ENCODE measurements at regions not wholly inside any gene's neighbourhood (a gene's known extent, or its start where the extent isn't known, plus 50 kb on each side); places are given as distances from the start of the nearest gene placed in this dataset.
"Not testable (repeated sequence)": the region's sequence is repeated elsewhere in the genome, so short reads cannot be mapped to it uniquely, and the experiment has no call there.

DNA sequence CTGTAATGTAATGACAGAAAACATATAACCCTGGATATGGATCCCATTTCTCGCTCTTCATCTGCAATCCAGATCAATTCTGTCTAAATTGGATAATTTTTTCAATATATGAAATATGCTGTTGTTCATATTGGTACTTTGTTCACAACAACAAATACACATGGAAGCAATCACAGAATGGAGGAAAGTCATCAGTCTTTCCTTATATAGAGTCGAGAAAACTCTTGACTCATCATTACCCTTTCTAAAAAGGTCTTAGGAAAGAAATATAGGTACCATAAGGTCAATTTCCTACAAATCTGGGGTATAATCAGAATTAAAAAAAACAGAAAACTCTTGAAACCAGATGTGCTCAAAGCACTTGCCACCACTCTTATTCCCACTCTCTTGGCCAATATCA is 677.6 kb upstream of the ID4 start:
- no peak for DNase-seq

DNA sequence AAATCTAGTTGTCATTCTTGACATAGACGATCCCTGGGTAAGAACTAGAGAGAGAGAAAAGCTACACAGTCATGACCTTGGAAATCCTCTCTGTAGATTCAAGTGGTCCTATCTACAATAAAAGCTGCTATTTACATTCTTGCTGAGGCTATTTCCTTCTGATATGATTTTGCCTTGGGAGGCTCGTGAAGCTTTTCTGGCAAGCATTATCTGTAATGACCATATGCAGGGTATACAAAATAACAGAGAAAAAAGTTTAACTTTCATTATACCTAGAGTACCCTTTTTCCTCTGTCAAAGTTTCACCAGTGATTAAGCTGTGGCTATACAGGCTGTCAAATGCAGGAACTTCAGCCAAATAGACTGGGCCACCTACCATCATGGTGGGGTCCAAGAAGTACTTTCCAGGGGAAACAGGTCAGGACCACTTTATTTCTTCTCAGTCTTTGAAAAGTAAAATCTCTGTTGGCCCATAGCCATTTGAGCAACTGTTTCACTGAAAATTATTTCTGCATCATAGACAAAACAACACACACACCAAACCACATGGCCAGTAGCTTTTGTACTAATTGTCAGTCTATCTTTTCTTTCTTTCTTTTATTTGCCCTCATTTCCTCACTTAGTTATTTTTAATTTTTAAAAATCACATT is 677.0 kb upstream of the ID4 start:
- DNase-seq = no peak

DNA sequence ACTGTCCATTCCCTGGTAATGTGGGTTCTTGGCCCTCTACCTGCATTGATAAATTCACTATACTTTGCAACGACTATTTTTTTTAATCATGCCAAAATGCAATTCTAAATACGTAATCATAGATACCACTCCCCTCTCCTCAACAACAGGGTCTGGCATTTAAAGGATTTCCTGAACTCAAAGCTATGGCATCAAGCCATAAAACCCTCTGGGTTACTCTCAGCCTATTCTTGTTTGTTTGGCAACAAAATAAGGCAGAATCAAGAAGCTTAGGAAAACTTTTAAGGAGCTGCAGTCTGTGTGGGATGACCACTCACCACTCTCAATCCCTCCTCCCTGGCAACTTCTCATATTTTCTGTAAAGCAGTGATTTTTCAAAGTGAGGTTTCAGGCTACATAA is 669.9 kb upstream of the ID4 start:
- no peak for DNase-seq

DNA sequence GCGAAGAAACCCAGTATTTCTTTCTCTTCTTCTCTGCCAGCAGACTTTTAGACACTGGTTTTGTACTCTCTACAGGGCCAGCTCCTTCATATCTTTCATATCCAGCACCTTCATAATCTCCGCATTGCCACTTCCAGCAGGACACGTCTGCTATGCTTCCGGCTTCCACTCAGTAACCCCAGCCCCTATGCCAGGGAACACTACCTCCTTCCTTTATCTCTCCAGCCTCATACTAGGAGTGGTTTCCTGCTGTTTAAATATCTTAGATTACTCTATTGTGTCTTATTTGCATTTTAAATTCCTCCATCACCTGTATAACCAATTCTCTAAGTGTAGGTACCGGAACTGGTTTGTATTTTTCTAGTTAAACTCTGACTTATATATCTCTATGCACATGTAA is 667.8 kb upstream of the ID4 start:
- DNase-seq = no peak

DNA sequence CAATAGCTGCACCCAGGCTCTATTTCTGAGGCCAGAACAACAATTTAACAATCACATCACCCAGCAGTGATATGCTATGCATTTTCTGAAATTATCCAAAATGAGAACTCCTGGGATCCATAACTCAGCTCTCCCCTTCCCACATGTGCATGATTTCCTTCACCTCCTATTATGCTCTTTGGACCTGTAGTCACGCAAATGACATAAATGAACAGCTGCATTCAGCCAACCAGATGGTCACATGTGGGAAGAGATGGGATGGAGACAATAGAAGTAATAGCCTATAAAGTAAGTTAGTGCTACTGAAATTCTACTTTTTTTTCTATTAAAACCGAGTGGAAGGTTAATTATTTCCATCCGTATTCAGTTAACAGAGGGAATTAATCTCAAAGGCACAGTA is 662.1 kb upstream of the ID4 start:
- DNase-seq = no peak

DNA sequence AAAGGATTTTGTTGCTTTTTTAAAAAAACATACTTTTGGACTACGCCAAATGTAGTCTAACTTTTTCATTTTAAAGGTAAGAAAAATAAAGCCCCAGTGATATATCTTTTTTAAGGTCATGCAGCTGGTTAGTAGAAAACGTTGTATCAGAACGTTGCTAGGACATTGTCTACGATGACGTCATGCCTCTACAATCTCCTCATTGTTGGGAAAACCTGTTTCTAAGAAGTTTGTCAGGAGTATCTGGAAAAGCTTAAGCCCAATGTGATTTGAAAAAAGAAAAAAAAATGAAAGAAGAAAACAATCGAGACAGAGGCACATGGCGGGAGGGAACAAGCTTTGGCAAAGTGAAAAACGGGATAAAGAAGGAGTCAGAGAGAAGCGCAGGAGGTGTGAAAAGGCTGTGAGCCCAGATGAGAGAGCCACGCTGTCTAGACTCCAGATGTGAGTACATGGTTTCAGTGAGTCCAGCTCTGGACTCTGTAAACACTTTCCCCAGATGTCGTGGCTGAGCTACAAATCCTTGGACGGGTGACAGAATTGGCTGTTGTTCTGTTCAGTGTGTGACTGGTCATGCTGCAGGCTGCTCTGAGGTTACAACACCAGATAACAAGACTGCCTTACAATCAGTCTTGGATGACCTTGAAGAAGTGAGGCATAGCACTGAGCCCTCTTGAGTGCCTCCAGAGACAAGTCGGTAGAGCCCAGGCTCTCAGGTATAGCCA is 656.7 kb upstream of the ID4 start:
- DNase-seq = no peak

DNA sequence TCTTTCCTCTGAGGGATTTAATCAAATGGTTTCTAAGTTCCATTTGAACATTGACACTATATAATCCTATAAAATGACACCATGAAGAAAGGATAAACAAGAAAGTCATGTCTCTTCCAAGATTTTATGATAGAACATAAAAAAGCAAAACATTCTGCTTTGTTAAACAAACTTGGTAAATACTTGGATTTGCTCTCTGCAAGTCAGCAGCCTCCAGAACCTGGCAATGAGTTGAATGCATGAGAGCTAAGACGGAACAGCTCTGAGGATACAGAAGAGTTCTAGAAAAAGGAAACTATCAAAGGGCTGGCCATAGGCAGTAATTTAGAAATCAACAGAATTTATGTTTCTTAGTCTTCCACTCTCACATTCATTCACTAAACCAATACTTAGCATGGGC is 656.0 kb upstream of the ID4 start:
- DNase-seq = no peak

DNA sequence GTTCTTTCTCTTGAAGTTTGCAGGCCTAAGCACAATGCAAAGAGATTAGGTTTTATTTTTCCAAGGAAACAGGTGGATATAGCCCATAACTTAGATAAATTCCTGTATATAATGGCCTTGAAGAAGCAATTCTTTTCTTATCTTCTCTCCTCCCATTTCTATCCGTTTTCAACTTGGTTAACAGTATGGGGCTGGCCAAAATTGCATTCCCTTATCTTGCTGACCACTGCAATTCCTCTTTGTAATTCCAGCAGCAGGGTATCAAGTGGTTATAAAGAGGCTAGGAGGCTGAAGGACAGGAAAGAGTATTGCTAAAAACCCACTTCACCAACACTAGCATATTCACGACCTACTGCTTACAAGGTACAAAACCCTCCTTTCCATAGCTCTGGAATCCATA is 643.5 kb upstream of the ID4 start:
- DNase-seq = no peak

DNA sequence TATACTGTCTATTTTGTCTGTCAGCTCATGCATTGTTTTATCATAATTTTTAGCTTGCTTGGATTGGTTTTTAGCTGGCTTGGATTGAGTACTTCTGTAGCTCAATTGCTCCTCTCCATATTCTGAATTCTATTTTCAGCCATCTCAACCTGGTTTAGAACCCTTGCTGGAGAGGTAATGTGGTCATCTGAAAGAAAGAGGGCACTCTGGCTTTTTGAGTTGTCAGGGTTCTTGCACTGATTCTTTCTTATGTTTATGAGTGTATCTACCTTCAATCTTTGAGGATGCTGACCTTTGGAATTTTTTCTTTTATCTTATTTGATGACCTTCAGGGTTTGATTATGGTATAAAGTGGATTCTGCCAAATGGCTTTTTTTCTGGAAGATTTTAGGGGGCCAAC is 632.7 kb upstream of the ID4 start:
- no peak for DNase-seq

DNA sequence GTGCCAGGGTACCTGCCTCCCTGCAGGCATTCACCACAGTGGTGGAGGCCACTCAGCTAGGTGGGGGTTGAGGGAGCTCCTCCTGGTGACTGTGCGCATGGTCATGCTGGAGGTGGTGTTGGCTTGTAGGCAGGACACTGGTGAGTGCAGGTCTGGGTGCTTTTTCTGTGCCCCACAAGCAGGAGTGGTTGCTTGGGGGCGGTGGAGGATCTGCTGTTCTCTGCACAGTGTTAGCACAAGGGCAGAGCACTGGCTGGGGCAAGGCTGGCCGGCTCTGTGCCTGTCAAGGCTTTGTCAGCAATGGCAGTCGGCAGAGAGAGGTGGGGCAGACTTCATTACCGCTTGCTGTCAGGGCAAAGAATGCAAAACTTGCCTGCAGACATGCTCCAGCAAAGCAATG is 632.1 kb upstream of the ID4 start:
- DNase-seq = no peak

DNA sequence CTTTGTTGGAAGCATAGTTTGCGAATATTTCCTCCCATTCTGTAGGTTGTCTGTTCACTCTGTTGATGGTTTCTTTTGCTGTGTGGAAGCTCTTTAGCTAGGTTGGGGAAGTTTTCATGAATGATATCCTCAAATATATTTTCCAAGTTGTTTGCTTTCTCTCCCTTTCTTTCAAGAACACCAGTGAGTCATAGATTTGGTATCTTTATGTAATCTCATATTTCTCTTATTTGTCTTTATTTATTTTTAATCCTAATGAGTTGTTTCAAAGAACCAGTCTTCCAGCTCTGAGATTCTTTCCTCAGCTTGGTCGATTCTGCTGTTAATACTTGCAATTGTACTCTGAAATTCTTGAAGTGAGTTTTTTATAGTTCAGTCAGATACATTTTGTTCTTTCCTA is 628.0 kb upstream of the ID4 start:
- no peak for DNase-seq

DNA sequence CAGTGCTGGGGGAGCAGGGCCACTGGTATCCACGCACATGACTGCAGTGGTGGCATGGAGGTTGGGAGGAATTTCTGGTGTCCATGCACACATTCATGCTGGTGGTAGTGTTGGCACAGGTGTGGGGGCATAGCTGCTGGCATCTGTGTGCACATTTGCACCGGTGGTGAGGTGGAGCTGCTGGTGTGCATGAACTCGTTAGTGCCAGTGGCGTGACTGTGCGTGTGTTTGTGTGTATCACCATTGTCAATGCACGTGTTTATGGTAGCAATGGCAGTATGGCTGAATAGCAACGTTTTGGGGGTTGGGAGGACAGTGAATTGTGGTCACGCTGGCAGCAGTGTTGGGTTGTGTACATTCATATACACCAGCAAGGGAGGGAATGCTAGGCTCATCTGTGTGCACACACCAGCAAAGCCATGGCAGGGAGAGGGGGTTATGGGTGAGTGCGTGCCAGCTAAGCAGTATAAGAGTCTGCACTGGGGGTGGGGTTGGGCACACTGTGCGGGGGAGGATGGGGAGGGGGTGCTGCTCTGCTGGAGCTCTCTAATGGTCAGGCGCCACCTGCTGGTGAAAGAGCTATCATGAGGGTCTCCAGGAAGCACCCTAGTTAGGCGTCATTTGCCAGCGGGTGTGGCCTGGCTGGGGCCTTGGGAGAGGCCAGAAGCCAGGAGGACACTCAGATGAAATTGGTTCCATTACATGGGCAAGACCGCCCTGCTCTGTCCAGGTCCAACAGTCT is 626.1 kb upstream of the ID4 start:
- DNase-seq = no peak

DNA sequence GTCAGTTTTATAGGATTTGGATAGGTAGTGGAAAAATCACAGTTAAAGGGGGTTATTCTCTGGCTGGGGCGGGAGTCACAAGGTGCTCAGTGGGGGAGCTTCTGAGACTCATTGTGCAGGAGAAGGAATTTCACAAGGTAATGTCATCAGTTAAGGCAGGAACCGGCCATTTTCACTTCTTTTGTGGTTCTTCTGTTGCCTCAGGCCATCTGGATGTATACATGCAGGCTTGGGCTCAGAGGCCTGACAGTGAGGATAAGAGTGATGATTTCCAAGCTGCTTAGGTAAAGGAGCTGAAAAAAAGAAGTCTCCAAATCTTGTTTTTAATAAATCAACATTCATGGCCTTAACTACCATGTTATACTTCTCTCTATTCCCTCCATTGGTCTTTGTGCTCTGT is 622.9 kb upstream of the ID4 start:
- no peak for DNase-seq

DNA sequence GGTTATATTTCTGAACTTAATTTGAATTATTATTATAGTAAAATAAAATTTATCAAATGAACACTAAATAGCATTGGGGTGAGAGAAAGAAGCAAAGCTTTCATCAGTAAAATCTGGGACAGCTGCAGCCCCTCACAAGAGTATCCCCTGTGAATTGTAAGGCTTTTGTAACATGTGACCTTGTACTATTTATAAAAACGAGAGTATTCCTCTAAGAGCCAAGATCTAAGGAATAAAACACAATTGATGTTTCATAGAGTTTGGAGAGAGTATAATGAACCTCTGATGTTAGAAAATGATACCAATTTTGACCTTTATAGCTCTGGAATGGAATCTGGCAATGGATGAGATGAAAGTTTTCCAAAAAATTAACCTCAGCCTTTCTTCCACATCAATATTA is 617.2 kb upstream of the ID4 start:
- DNase-seq = no peak

DNA sequence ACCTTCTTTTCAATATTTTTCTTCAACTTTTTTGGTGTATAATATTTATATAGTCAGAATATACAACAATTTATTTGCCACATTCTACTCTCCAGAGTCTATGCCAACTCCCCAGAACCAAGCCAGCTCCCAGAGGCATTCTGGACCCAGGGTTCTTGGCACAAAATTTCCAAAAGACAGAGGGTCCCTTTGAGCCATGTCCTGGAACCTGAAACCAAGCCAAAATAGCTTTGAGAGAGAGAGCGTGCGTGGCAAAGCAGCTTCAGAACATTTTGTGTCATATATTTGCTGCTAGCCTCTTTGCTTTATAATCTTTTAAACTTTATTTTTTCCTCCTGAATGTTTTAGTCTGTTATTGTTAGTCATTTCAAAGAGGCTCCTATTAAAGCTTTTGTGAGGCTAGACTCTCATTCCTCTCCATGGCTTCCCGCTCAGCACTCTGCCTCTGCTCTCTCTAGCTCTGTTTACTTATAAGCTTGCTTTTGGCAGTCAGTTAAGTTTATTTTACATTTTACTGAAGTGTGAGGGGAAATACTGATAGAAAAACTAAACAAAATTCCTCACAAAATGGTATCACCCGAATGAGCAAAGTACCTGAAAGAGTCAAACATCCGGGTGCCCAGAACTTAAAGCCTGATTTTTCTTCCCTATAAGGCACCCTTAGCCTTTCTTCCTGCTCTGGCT is 605.1 kb upstream of the ID4 start:
- no peak for DNase-seq

DNA sequence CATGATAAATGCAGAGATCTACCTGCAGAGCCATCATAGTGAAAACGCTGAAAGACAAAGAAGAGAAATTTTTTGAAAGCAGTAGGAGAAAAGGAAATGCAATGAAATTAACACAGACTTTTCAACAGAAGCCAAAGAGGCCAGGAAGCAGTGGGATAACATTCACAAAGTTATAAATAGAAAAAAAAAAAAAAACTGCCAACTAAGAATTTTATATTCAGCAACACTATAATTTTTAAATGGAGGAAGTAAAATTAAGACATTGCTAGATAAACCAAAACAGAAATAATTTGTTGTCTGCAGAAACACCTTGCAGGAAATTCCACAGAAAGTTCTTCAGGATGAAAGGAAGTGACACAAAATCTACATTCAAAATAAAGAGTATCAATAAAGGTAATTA is 591.5 kb upstream of the ID4 start:
- no peak for DNase-seq

DNA sequence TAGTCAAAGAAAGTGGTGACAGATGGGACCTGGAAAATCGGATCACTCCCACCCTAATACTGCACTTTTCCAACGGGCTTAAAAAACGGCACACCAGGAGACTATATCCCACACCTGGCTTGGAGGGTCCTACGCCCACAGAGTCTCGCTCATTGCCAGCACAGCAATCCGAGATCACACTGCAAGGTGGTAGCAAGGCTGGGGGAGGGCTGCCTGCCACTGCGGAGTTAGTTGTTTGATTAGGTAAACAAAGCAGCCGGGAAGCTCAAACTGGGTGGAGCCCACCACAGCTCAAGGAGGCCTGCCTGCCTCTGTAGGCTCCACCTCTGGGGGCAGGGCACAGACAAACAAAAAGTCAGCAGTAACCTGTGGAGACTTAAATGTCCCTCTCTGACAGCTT is 590.0 kb upstream of the ID4 start:
- DNase-seq = not testable (repeated sequence)

DNA sequence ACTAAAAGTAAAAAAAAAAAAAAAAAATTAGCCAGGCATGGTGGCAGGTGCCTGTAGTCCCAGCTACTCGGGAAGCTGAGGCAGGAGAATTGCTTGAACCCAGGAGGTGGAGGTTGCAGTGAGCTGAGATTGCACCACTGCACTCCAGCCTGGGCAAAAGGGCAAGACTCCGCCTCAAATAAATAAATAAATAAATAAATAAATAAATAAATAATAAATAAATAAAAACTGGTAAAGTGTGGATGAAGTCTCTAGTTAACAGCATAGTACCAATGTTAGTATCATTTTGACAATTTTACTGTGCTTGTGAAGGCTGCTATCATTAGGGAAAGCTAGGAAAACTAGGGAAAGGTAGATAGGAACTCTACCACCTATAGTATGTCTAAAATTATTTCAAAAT is 581.0 kb upstream of the ID4 start:
- DNase-seq = not testable (repeated sequence)

DNA sequence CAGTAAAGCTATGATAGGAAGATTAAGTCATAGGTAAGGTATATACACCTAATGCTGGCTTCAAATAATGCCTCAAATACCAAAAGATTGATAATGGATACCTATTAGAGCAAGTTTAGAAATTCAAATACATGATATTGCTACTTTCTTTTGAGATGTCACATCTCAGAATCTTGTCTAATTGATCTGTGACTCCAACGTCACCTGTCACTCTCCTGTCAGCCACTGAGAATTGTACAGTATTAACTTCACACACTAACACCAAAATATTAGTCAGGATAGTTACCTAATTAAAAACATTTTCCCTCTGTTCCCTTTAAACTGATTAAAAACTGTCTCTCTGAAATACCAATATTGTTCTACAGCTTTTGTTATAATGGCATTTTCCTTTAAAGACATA is 575.5 kb upstream of the ID4 start:
- DNase-seq = no peak

DNA sequence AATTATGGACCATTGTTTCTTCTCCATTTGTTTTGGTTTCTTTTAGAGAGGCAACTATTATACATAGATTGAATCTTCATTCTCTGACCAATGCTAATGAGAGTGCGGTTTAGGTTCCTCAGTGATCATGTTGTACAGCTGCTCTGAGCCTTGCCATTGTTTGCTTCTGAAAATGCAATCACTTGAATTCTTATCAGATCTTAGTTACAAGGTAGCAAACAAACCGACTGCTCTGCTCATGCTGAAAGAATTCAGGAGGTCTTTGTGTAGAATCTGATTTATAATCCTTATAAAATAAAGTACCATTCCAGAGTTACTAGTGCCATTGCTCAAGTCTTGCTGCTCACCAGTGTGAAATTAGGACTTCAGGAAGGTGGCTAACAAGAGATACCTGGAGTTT is 569.1 kb upstream of the ID4 start:
- no peak for DNase-seq

DNA sequence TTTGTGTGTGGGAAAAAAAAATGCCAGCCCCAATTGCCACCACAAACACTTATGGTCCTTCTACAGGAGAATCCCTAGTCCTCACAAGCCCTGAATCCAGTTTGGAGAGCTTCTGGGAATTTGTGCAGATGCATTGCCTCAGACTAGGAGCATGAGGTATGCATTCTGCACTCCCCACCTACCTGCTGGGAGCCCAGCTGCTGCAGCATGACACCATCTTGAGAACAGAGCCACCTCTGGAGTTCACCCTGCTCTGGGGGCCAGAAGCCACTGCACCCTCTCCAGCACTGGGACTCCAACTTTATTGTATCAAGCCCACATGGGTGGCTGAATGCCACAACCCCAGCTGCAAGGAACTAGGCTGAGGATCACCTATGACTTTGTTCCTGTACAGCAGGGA is 568.5 kb upstream of the ID4 start:
- DNase-seq = no peak

DNA sequence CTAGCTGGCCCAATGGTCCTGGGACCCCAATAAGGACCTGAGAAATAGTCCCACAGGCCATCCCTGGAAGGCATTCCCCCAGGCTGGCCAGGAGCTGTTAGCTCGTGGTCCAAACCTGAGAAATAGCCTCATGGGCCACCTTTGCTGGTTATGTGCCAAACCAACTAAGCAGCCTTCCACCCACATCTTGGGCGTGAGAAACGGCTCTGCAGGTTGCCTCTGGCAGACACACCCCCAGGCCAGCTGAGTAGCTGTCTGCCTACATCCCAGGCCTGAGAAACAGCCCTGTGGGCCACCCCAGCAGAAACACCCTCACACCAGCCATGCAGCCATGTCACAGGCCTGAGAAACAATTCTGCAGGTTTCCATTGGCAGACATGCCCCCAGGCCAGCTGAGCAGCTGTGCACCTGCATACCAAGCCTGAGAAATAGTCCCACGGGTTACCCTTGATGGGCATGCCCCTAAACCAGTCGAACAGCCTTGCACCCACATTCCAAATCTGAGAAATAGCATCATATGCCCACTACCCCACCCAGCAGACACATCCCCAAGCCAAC is 567.8 kb upstream of the ID4 start:
- no peak for DNase-seq

DNA sequence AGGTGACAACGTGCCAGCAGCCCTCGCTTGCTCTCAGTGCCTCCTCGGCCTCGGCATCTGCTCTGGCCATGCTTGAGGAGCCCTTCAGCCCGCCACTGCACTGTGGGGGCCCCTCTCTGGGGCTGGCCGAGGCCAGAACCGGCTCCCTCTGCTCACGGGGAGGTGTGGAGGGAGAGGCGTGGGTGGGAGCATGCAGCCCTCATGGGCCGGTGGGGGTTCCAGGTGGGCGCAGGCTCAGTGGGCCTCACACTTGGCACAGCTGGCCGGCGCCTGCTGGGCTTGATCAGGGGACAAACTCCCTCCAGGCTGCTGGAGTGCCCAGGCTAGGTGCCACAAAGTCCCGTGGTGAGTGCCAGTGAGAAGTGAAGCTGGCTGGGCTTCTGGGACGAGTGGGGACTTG is 566.6 kb upstream of the ID4 start:
- no peak for DNase-seq

DNA sequence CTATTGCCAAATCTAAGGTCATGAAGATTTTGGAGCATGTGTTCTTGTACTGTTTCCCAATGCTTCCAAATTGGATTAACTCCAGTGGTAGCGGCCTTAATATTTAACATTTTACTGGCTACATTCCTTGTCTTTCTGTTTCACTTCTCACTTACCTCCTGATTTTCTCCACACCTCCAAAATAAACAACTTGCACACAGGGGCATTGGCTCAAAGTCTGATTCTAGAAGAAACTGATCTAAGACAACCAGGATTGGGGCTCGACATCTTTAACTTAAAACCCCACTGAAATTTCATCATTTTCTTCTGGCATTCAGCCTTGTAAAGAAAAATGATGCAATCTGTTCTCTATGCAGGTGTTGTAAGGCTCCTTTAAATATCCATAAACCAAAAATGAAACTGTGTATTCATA is 557.9 kb upstream of the ID4 start:
- no peak for DNase-seq

Data from COR-L47 (cell line).